Neural cell (in vitro differentiated cells): ENCODE measurements at regions not wholly inside any gene's neighbourhood (a gene's known extent, or its start where the extent isn't known, plus 50 kb on each side); places are given as distances from the start of the nearest gene placed in this dataset.

ENCODE experiments used
- CTCF ChIP-seq: fragments of 450-650 bp; IDR thresholded peaks from 2 replicates; pipeline ENCODE4 v1.5.1; 2014; ENCODE audit warnings: antibody characterized with exemption, mild to moderate bottlenecking, moderate library complexity; ENCODE audit not compliant: poor library complexity, severe bottlenecking
- EP300 ChIP-seq: fragments of 450-650 bp; conservative IDR thresholded peaks from 2 replicates; pipeline ENCODE4 v1.6.1; 2014; ENCODE audit warnings: antibody characterized with exemption, mild to moderate bottlenecking, moderate library complexity; ENCODE audit not compliant: poor library complexity, severe bottlenecking
- EZH2 ChIP-seq: fragments of 200-600, 300-800 bp; shearing (Covaris generic), sonication (generic); IDR thresholded peaks from 2 replicates; pipeline ENCODE4 v1.6.1; 2014; ENCODE audit warnings: antibody characterized with exemption, low read length, borderline replicate concordance, mild to moderate bottlenecking; ENCODE audit not compliant: insufficient read depth, poor library complexity, severe bottlenecking
- MXI1 ChIP-seq: fragments of 450-650 bp; conservative IDR thresholded peaks from 2 replicates; pipeline ENCODE4 v1.6.1; 2014; ENCODE audit warnings: antibody characterized with exemption, mild to moderate bottlenecking; ENCODE audit not compliant: poor library complexity, severe bottlenecking
- POLR2AphosphoS5 ChIP-seq: IDR thresholded peaks from 2 replicates; pipeline ENCODE4 v1.6.1; 2012
- RAD21 ChIP-seq: fragments of 450-650 bp; conservative IDR thresholded peaks from 2 replicates; pipeline ENCODE4 v1.6.1; 2014; ENCODE audit warnings: antibody characterized with exemption, mild to moderate bottlenecking, moderate library complexity
- SMC3 ChIP-seq: fragments of 450-650 bp; conservative IDR thresholded peaks from 2 replicates; pipeline ENCODE4 v1.6.1; 2014; ENCODE audit warnings: antibody characterized with exemption, mild to moderate bottlenecking, moderate library complexity; ENCODE audit not compliant: poor library complexity
- TAF1 ChIP-seq: IDR thresholded peaks from 2 replicates; pipeline ENCODE4 v1.6.1; 2012; ENCODE audit warnings: low read depth
- TF ChIP-seq, protein P1 (sequence below): IDR thresholded peaks from 2 replicates; pipeline ENCODE4 v1.6.1; 2012; ENCODE audit warnings: borderline replicate concordance

GRCh38 chr10:104510644-104511043 lies 130.4 kb upstream of the SORCS3 start:
- TF ChIP-seq CTCF = no peak
- TF ChIP-seq EZH2 = no peak
- no peak for TF ChIP-seq RAD21
- no peak for TF ChIP-seq POLR2AphosphoS5
- TF ChIP-seq, protein P1, sequence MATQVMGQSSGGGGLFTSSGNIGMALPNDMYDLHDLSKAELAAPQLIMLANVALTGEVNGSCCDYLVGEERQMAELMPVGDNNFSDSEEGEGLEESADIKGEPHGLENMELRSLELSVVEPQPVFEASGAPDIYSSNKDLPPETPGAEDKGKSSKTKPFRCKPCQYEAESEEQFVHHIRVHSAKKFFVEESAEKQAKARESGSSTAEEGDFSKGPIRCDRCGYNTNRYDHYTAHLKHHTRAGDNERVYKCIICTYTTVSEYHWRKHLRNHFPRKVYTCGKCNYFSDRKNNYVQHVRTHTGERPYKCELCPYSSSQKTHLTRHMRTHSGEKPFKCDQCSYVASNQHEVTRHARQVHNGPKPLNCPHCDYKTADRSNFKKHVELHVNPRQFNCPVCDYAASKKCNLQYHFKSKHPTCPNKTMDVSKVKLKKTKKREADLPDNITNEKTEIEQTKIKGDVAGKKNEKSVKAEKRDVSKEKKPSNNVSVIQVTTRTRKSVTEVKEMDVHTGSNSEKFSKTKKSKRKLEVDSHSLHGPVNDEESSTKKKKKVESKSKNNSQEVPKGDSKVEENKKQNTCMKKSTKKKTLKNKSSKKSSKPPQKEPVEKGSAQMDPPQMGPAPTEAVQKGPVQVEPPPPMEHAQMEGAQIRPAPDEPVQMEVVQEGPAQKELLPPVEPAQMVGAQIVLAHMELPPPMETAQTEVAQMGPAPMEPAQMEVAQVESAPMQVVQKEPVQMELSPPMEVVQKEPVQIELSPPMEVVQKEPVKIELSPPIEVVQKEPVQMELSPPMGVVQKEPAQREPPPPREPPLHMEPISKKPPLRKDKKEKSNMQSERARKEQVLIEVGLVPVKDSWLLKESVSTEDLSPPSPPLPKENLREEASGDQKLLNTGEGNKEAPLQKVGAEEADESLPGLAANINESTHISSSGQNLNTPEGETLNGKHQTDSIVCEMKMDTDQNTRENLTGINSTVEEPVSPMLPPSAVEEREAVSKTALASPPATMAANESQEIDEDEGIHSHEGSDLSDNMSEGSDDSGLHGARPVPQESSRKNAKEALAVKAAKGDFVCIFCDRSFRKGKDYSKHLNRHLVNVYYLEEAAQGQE = no peak
- no peak for TF ChIP-seq TAF1
- TF ChIP-seq EP300 = no peak
- no peak for TF ChIP-seq MXI1
- no peak for TF ChIP-seq SMC3
